GM12874 (cell line): ENCODE measurements at regions not wholly inside any gene's neighbourhood (a gene's known extent, or its start where the extent isn't known, plus 50 kb on each side); places are given as distances from the start of the nearest gene placed in this dataset.

Experiments used
- CTCF ChIP-seq: IDR thresholded peaks from 2 replicates; pipeline ENCODE4 v1.5.1; 2011; ENCODE audit warnings: low read depth, mild to moderate bottlenecking, control low read depth, low read length, moderate library complexity; ENCODE audit not compliant: insufficient read depth

- no peak for TF ChIP-seq CTCF
These were observed 408.5 kb upstream of the SULF2 start for GRCh38 chr20:48193627-48194425.

- TF ChIP-seq CTCF = no peak
These were observed 406.8 kb upstream of the SULF2 start for GRCh38 chr20:48192109-48192508.

DNA sequence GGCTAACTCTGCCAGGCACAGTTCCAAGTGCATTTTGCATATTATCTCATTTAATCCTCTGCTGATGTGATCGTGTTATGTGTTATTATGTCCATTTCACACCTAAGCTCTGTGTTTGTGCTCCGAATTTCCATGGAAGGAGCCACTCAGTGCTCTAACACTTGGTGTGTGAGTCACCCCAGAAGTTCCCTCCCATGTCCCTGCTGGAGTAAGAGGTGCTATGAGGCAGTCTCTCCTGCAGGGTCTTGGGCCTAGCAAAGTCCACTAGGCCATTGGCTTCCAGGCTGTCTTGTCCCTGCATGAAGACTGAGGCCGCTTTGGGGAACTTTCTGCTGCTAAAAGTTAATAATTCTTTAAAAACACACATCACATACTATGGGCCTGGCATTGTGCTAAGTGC is 405.9 kb upstream of the SULF2 start:
- no peak for TF ChIP-seq CTCF

DNA sequence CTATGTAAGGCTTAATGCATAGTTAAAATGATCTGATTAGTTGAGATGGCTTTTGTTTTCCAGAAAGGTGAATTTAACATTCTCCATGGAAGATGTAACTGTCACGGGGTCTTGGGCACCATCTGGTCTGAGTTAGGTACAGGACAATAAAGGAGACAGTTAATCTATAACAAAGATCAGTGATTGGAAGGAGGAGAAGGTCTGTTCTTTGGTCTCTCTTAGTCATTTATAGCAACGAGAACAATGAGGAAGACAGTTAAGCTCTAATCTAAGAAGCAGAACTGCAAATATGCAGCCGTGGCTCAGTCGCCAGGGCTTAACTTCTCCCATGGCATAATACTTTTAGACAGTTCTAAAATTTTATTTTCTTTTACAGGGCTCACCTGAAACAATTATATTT is 405.5 kb upstream of the SULF2 start:
- no peak for TF ChIP-seq CTCF

- peak; percentile 13; the same call in 1 of the 2 replicates for TF ChIP-seq CTCF
These were observed 403.9 kb upstream of the SULF2 start for GRCh38 chr20:48189181-48189580.

- TF ChIP-seq CTCF = no peak
These were observed 402.6 kb upstream of the SULF2 start for GRCh38 chr20:48187851-48188250.

DNA sequence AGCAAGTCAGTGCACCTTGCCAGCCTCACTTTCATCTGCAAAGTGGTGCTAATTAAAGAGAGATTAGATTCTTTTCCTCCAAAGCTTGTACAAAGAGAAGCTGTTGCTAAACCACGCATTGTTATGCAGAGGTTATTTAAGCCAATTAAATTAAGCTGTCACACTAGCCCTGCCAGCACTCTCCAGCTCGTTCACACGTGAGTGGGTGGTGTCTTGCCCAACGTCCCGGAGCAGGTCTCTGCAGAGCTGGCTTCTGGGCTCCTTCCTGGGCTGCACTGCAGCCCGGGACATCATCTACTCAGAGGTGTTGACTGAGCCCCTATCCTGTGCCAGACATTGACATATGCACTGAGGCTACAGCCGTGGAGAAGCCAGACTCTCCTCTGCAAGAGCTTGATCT is 401.6 kb upstream of the SULF2 start:
- TF ChIP-seq CTCF = no peak

DNA sequence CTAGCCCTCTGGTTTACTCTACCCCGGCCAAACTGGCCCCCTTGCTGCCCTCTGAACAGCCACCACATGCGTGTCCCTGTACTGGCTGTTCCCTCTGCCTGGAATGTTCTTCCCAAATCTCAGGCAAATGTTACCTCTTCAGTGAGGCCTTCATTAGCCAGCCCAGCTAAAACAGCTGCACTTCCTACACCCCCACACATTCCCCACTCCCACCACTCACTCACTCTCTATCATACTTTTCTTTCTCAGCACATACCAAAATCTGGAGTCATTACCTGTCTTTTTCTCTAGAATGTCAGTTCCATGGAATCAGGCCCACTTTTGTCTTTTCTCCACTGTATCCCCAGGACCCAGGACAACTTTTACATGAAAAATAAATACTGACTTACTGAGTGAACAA is 401.2 kb upstream of the SULF2 start:
- TF ChIP-seq CTCF = no peak
